ENCODE measurements at regions not wholly inside any gene's neighbourhood (a gene's known extent, or its start where the extent isn't known, plus 50 kb on each side); places are given as distances from the start of the nearest gene placed in this dataset.

DNA sequence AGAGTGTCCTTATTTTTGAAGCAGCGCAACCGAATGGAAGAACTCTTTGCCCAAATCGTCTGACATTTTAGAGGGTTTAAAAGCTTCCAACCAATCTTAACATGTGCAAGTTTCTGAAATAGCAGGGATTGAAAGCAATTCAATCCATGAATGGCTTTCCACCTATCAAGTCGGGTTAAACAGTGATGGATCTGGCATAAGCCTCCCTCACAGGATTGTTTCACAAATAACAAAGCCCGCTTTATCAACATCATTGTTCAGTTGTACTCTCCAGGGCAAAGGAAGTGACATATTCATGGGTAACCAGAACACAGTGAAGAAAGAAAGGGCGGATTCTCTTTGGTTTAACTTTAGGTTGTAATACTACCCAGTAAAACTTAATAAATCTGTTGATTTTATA is 497.3 kb downstream of the MTRR start:
- BruUV-seq (replicated peaks), result no TSS peak
- Histone ChIP-seq H3K36me3 (ENCODE audit: control insufficient read depth, insufficient read depth, low read length) (no peaks in the 10 kb centered on the region), H3K9me3 (no peaks in the 10 kb centered on the region), H3K4me1 (no peaks in the 10 kb centered on the region), H3K27me3 (replicated peaks; ENCODE audit: control insufficient read depth, insufficient read depth, low read length) (no peaks in the 10 kb centered on the region), H3K4me3 (ENCODE audit: low read depth, low read length) (no peak overlapping the region)
- ChIA-PET POLR2A (no interaction called here), CTCF (no interaction called here)
- DNase-seq, result no peak
- H3K36me3 Mint-ChIP-seq (ENCODE audit: insufficient read depth, unreplicated experiment), result no peaks in the 10 kb centered on the region
- no peak for TF ChIP-seq CTCF (IDR thresholded peaks at IDR 0.05; ENCODE audit: insufficient read depth in 1 of 2, low read depth in 1 of 2, low read length in 1 of 2, severe bottlenecking in 1 of 2, unreplicated experiment in 1 of 2)
- no peaks in the 10 kb centered on the region for H3K4me1 Mint-ChIP-seq (ENCODE audit: low read depth, unreplicated experiment)
- no peak overlapping the region for H3K4me3 Mint-ChIP-seq (ENCODE audit: unreplicated experiment)
- H3K27me3 Mint-ChIP-seq (ENCODE audit: insufficient read depth, unreplicated experiment), result peaks cover 10% of the 10 kb centered on the region
- no peak overlapping the region for H3K27ac Mint-ChIP-seq (ENCODE audit: unreplicated experiment)
- intact Hi-C loops (cut with micrococcal nuclease; ENCODE audit: unreplicated experiment), result no loop called here
- H3K9me3 Mint-ChIP-seq (ENCODE audit: unreplicated experiment), result no peaks in the 10 kb centered on the region

DNA sequence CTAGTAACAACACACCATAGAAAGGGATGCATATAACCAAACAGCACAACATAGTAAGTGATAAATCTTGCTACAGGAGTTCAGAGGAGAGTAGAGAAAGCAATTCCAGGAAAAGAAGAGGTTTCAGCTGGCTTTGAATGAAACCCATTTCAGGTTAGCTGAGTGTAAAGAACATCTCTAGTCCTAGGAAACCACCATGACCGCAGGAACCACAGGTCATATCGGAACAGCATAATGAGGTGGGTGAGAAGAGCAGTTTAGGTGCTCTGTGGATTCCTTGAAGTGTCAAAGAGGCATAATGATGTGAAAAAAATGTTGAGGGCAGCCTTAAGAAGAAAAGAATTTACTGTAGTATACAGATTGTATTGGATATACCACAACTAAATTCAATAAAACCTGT is 507.5 kb downstream of the MTRR start:
- intact Hi-C loops (cut with micrococcal nuclease; ENCODE audit: unreplicated experiment), result no loop called here
- DNase-seq, result no peak
- H3K27me3 Mint-ChIP-seq (ENCODE audit: insufficient read depth, unreplicated experiment), result peaks cover 3% of the 10 kb centered on the region
- no peak for TF ChIP-seq CTCF (IDR thresholded peaks at IDR 0.05; ENCODE audit: insufficient read depth in 1 of 2, low read depth in 1 of 2, low read length in 1 of 2, severe bottlenecking in 1 of 2, unreplicated experiment in 1 of 2)
- no peaks in the 10 kb centered on the region for H3K9me3 Mint-ChIP-seq (ENCODE audit: unreplicated experiment)
- POLR2A ChIA-PET, result no interaction called here
- Histone ChIP-seq H3K9me3 (no peaks in the 10 kb centered on the region), H3K4me3 (ENCODE audit: low read depth, low read length) (no peak overlapping the region), H3K27me3 (replicated peaks; ENCODE audit: control insufficient read depth, insufficient read depth, low read length) (no peaks in the 10 kb centered on the region), H3K4me1 (no peaks in the 10 kb centered on the region), H3K36me3 (ENCODE audit: control insufficient read depth, insufficient read depth, low read length) (no peaks in the 10 kb centered on the region)
- no peak overlapping the region for H3K4me3 Mint-ChIP-seq (ENCODE audit: unreplicated experiment)
- no TSS peak for BruUV-seq (replicated peaks)
- CTCF ChIA-PET, result no interaction called here
- no peak overlapping the region for H3K27ac Mint-ChIP-seq (ENCODE audit: unreplicated experiment)
- H3K36me3 Mint-ChIP-seq (ENCODE audit: insufficient read depth, unreplicated experiment), result no peaks in the 10 kb centered on the region
- H3K4me1 Mint-ChIP-seq (ENCODE audit: low read depth, unreplicated experiment), result no peaks in the 10 kb centered on the region

DNA sequence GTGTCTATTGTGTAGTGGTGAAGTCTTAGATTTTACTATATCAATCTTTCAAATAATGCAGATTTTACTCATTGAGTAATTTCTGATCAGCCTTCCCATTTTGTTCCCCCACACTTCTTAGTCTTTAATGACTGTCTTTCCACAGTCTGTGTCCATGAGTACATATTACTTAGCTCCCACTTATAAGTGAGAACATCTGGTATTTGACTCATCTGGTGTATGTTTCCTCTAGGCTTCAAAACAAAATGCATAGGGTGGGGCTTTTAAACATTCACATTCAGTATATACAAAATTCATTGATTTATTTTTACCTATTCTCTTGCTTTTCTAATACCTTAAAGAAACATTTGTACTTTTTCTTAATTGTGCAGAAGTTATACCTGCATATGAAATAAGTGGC is 513.0 kb downstream of the MTRR start:
- Mint-ChIP-seq H3K27ac (ENCODE audit: unreplicated experiment) (no peak overlapping the region), H3K36me3 (ENCODE audit: insufficient read depth, unreplicated experiment) (no peaks in the 10 kb centered on the region), H3K27me3 (ENCODE audit: insufficient read depth, unreplicated experiment) (peaks cover 3% of the 10 kb centered on the region), H3K9me3 (ENCODE audit: unreplicated experiment) (no peaks in the 10 kb centered on the region), H3K4me1 (ENCODE audit: low read depth, unreplicated experiment) (no peaks in the 10 kb centered on the region), H3K4me3 (ENCODE audit: unreplicated experiment) (no peak overlapping the region)
- DNase-seq, result no peak
- ChIA-PET CTCF (no interaction called here), POLR2A (no interaction called here)
- no peak for TF ChIP-seq CTCF (IDR thresholded peaks at IDR 0.05; ENCODE audit: insufficient read depth in 1 of 2, low read depth in 1 of 2, low read length in 1 of 2, severe bottlenecking in 1 of 2, unreplicated experiment in 1 of 2)
- Histone ChIP-seq H3K27me3 (replicated peaks; ENCODE audit: control insufficient read depth, insufficient read depth, low read length) (no peaks in the 10 kb centered on the region), H3K4me1 (no peaks in the 10 kb centered on the region), H3K36me3 (ENCODE audit: control insufficient read depth, insufficient read depth, low read length) (no peaks in the 10 kb centered on the region), H3K4me3 (ENCODE audit: low read depth, low read length) (no peak overlapping the region), H3K9me3 (no peaks in the 10 kb centered on the region)
- intact Hi-C loops (cut with micrococcal nuclease; ENCODE audit: unreplicated experiment), result no loop called here
- BruUV-seq (replicated peaks), result no TSS peak

All from Caco-2 (cell line).